Urinary bladder (tissue), 3 donors: ENCODE measurements at regions not wholly inside any gene's neighbourhood (a gene's known extent, or its start where the extent isn't known, plus 50 kb on each side); places are given as distances from the start of the nearest gene placed in this dataset.

ENCODE experiments used
- DNase-seq: peaks from one replicate; pipeline ENCODE4 v3.0.0-alpha.2; 2015; ENCODE audit errors: extremely low spot score
- H3K27ac ChIP-seq: one replicate; pipeline ENCODE4 v1.5.1; 2013; ENCODE audit warnings: low read depth, mild to moderate bottlenecking, moderate library complexity
- H3K36me3 ChIP-seq: one replicate; pipeline ENCODE4 v1.6.1; 2013; ENCODE audit warnings: mild to moderate bottlenecking, moderate library complexity; ENCODE audit not compliant: insufficient read depth
- H3K4me1 ChIP-seq: one replicate; pipeline ENCODE4 v1.6.1; 2013; ENCODE audit warnings: mild to moderate bottlenecking, moderate library complexity; ENCODE audit not compliant: insufficient read depth
- H3K4me3 ChIP-seq: one replicate; pipeline ENCODE4 v1.5.1; 2013; ENCODE audit warnings: low read depth, low read length
- WGBS: extraction: QIAGEN DNeasy Blood & Tissue Kit; methylation state at CpG from one replicate; pipeline ENCODE4 v1.1.7; 2013; 5-methylcytosine and 5-hydroxymethylcytosine counted together
- donor health status: healthy with polysubstance abuse.
- donor health status: healthy.

DNA sequence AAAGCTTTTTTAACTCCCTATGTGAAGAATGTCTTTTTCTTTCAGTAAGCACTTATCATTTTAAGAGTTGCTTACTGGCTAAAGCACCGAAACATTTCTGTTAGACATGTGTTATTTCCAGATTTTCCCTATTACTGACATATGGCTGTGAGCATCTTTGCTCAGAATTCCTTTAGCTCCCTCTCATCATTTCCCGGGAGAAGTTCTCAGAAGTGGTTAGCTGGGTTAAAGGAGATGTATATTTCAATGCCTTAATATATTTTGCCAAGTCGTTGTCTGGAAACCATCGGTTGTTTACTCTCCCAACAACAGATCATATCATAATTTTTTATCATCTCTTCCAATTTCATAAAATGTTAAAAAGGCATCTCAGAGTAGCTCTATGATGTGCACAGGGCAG, 396.5 kb downstream of the OCA2 start:
- Histone ChIP-seq H3K4me1 (no peaks in the 10 kb centered on the region), H3K4me3 (no peak overlapping the region), H3K36me3 (no peaks in the 10 kb centered on the region), H3K27ac (no peak overlapping the region)
- WGBS = 38% methylated on average over 4 of the region's 4 CpGs
- DNase-seq = no peak

DNA sequence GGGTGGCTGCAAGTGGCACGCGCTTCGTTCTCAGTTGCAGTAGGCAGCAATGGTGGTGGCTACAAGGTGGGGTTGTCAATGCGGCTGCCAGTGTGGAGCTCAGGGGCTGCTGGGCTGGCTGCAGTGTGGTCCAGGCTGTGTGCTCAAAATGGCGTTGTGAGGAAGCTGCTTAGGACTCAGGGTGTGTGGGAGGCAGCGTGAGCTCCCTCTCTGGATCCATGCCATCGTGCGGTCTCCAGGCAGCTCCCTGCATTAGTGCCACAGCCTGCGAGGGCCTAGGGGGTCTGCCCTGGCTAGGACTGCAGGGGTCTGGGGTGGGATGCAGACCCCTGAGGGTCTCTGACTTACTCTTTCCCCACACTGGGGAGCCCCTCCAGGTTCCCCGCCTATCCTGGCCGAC, 397.2 kb downstream of the OCA2 start:
- no peaks in the 10 kb centered on the region for H3K4me1 ChIP-seq
- no peak overlapping the region for H3K4me3 ChIP-seq
- DNase-seq = no peak
- no peaks in the 10 kb centered on the region for H3K36me3 ChIP-seq
- 84% methylated on average over 11 of the region's 11 CpGs for WGBS
- no peak overlapping the region for H3K27ac ChIP-seq

DNA sequence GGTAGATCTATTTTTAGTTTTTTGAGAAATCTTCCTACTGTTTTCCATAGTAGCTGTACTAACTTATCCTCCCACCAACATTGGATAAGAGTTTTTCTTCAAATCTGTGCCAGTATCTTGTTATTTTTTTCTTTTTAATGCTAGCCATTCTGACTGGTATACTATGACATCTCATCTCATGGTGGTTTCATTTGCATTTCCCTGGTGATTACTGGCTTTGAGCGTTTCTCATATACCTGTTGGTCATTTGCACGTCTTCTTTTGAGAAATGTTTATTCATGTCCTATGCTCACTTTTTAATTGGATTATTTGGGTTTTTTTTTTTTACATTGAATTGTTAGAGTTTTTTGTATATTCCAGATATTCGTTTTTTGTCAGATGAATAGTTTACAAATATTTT, 398.1 kb downstream of the OCA2 start:
- no peak overlapping the region for H3K27ac ChIP-seq
- 89% methylated on average over 3 of the region's 3 CpGs for WGBS
- no peak overlapping the region for H3K4me3 ChIP-seq
- no peaks in the 10 kb centered on the region for H3K4me1 ChIP-seq
- DNase-seq = no peak
- H3K36me3 ChIP-seq = no peaks in the 10 kb centered on the region

DNA sequence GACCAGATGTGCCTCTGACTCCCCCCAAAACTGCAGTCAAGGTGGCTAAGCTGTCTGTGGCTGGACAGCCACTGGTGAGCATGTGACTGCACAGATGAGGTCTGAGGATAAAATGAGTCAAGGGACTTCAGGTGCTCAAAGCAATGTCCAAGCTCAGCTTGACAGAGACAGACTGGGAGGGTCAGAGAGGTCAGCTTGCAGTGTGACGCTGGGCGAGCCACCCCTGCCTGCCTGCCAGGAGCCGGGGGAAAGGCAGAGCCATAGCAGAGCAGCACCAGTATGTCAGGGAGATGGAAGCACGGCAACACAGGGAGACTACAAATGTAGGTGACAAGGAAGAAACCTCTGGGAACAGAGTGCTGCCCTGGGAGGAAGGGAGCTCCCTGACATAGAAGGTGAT, 399.4 kb downstream of the OCA2 start:
- no peaks in the 10 kb centered on the region for H3K4me1 ChIP-seq
- no peak for DNase-seq
- no peaks in the 10 kb centered on the region for H3K36me3 ChIP-seq
- WGBS = 82% methylated on average over 4 of the region's 4 CpGs
- H3K4me3 ChIP-seq = no peak overlapping the region
- no peak overlapping the region for H3K27ac ChIP-seq

DNA sequence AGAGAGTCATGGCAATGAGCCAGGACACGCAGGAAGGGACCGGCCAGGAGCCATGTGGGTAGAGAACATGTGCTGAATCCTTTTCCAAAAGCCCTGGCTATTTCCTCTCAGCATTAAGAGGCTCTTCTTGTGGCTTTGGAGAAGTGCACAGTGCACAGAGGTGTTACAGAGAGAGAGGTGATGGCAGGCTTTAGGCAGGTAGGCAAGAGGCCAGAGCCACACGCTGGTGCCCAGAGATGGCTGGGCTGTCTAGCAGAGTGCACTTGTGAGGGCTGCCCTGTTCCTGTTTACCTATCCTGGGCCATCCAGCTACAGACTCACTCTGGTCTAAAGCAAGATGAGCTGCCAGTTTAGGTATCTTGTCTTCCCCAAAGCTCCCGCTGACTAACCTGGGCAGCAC, 402.6 kb downstream of the OCA2 start:
- DNase-seq = no peak
- Histone ChIP-seq H3K4me3 (no peak overlapping the region), H3K4me1 (no peaks in the 10 kb centered on the region), H3K36me3 (no peaks in the 10 kb centered on the region), H3K27ac (no peak overlapping the region)
- WGBS = 68% methylated on average over 4 of the region's 4 CpGs

DNA sequence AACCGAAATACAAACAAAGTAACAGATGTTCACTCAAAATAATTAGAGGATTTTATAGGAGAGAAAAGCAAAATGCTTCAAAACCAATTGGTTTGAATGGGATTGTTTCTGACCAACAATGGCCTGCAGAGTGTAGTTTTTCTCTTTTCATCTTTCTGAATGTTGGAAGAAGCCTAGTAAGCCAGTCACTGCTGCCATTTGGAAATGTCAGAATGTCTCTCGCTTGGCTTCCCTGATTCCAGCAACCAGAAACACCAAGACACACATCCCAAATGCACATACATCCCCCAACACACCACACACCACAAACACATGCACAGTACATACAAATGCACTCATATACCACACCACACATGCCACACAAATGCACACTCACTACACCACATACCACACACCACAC, 403.4 kb downstream of the OCA2 start:
- Histone ChIP-seq H3K36me3 (no peaks in the 10 kb centered on the region), H3K4me3 (no peak overlapping the region), H3K27ac (no peak overlapping the region), H3K4me1 (no peaks in the 10 kb centered on the region)
- no peak for DNase-seq
- WGBS = 80% methylated on average over 2 of the region's 2 CpGs

DNA sequence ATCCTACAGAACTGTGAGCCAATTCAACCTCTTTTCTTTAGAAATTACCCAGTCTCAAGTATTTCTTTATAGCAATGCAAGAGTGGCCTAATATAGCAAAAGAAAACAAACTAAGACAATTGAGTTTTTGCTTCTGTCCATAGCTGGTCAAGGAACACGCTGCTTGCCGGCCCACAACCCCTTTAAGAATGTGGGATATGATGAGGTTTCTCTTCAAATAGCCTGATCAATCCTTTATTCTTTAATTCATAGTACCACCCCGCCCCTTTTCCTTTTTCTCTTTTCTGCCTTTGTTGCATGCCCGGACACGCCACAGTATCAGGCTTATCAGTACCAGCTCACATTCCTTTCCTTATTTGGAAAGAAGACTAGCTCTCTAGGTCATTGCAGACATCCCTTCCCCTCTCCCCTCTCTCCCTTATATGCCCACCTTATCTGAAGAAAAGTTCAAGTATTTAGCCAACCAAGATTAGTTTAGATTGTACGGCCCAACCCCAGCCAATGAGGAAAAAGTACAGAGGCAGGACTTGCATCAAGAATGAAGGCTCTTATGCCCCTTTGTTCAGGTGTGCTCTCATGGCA, 404.5 kb downstream of the OCA2 start:
- Histone ChIP-seq H3K4me3 (no peak overlapping the region), H3K36me3 (no peaks in the 10 kb centered on the region), H3K4me1 (no peaks in the 10 kb centered on the region), H3K27ac (no peak overlapping the region)
- 65% methylated on average over 6 of the region's 6 CpGs for WGBS
- no peak for DNase-seq

DNA sequence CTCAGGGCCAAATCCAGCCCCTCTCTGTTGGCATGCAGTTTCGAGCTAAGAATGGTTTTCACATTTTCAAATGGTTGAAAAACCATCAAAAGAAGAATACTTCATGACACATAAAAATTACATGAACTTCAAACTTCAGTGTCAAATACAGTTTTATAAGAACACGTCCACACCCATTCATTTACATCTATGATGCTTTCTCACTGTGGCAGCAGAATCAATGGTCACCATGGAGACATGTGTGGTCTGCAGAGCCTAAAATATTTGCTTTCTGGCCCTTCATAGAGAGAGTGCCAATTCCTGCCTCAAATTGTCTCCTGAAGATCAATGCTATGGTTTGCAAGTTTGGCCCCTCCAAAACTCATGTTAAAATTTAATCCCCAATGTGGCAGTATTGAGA, 405.8 kb downstream of the OCA2 start:
- H3K4me3 ChIP-seq = no peak overlapping the region
- no peaks in the 10 kb centered on the region for H3K4me1 ChIP-seq

DNA sequence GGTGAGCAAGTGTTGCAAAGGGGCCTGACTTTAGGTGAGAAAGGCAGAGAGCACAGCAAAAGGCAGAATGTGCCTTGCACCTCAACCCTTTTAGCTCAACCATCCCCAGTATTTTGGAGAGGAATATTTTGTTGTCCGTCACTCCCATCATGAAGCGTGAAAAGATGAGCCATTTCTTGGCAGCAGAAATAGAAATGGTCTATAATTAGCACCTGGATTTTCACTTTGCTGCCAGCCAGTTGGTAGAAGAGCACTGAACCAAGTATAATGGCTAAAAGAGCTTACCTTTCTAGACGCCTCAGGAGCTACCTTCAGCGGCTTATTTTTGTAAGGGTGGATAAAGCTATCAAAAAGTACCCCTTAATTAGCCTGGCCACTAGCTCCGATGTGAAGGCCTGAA, 406.7 kb downstream of the OCA2 start:
- H3K4me1 ChIP-seq = no peaks in the 10 kb centered on the region
- DNase-seq = no peak
- no peak overlapping the region for H3K27ac ChIP-seq
- H3K36me3 ChIP-seq = no peaks in the 10 kb centered on the region
- 94% methylated on average over 5 of the region's 5 CpGs for WGBS
- H3K4me3 ChIP-seq = no peak overlapping the region

More for the DNA sequence above, 405.8 kb downstream of the OCA2 start:
- DNase-seq = no peak
- 85% methylated on average over 2 of the region's 2 CpGs for WGBS
- Histone ChIP-seq H3K27ac (no peak overlapping the region), H3K36me3 (no peaks in the 10 kb centered on the region)

DNA sequence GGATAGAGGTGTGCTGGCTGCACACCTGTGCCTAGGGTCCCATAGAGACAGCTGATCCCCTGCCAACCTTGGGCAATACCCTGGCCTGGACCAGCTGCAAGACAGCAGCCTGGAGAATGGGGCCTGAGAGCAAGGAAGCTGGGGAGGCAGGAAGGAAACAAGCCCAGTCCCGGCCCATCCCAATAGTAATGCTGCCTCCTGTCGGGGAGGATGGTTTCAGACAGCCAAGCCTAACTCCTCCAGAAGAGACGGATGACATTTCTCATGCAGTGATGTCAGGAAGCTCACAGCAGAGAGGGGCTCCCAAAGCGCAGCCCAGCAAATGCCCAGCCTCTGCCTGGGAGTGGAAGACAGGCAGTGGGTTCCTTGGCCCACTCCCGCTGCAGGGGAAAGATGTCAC, 408.8 kb downstream of the OCA2 start:
- DNase-seq = no peak
- Histone ChIP-seq H3K4me3 (no peak overlapping the region), H3K4me1 (no peaks in the 10 kb centered on the region), H3K36me3 (no peaks in the 10 kb centered on the region), H3K27ac (no peak overlapping the region)
- 89% methylated on average over 5 of the region's 5 CpGs for WGBS

DNA sequence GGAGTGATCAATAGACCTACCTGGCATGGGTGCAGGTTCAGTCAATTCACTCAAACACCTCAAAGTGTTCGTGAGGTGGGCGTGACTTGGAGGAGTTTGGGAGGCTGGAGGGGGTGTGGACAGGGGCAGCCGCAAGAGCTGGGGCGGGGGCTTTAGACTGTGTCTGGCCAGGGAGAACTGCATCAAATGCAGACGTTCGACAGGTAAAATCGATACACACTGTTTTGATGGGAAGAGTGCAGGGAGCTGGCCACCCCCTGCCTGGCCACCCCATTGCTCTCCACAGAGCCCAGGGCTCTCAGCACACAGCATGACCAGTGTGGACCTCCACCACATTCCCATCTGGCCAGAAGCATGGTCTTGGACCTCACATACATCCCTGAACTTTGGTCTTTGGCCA, 412.1 kb downstream of the OCA2 start:
- Histone ChIP-seq H3K36me3 (no peaks in the 10 kb centered on the region), H3K4me1 (no peaks in the 10 kb centered on the region), H3K27ac (no peak overlapping the region), H3K4me3 (no peak overlapping the region)
- WGBS = 95% methylated on average over 7 of the region's 7 CpGs
- no peak for DNase-seq

DNA sequence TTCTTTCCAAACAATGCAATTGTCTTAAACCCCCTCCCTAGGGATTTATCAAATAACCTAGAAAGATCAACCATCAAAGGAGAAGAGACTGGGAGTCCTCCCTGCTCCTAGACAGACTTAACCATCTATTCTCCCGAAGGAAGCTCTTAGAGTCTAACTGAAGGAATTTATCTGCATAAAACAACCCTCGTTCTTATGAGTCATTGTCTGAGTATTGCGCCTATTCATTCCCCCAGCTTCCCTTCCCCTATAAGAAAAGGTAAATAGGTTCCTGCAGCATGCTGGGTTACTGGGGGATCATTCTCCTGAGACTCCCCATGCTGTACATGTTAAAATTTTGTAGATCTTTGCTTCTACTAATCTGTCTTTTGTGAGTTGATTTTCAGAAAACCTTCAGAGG, 412.7 kb downstream of the OCA2 start:
- no peaks in the 10 kb centered on the region for H3K4me1 ChIP-seq
- no peaks in the 10 kb centered on the region for H3K36me3 ChIP-seq
- WGBS = 75% methylated on average over 3 of the region's 3 CpGs
- DNase-seq = no peak
- H3K27ac ChIP-seq = no peak overlapping the region
- H3K4me3 ChIP-seq = no peak overlapping the region

DNA sequence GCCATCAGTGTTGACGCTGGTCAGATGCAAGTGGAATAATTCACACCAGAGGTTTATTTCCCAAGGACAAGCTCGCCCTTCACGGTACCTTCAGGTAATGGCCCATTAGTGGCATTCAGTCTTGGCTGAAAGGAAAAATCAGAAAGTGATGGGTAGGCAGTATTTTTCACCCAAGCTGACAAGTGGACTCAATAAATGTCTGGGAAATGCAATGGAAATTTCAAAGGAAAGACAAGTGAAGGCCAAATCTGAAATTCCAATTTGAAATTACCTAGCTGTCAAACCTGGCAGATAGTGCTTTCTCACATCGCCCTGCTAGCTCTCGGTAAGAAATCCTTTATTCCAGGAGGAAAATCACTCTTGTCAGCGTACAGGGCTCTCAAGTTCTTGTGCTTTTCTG, 413.5 kb downstream of the OCA2 start:
- WGBS = 96% methylated on average over 6 of the region's 6 CpGs
- no peak overlapping the region for H3K4me3 ChIP-seq
- no peak for DNase-seq
- H3K27ac ChIP-seq = no peak overlapping the region
- H3K36me3 ChIP-seq = no peaks in the 10 kb centered on the region
- H3K4me1 ChIP-seq = no peaks in the 10 kb centered on the region

DNA sequence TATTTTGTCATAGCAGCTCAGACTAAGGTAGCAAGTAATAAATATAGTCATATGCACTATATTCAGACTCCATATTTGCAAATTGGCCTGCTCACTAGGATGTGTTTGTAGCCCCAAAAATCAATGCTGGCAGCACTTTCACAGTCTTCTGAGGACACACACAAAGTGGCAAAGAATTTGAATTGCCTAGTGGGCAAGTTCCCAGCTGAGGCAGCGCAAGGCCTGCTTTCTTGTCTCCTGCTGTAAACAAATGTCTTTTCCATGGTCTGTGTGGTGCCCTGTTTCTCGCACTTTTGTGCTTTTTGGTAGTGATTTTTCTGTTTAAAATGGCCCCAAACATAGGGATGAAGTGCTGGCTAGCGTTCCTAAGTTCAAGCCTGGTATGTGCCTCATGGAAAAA, 416.0 kb downstream of the OCA2 start:
- Histone ChIP-seq H3K36me3 (no peaks in the 10 kb centered on the region), H3K4me1 (no peaks in the 10 kb centered on the region), H3K27ac (no peak overlapping the region), H3K4me3 (no peak overlapping the region)
- WGBS = 60% methylated on average over 3 of the region's 3 CpGs
- DNase-seq = no peak

DNA sequence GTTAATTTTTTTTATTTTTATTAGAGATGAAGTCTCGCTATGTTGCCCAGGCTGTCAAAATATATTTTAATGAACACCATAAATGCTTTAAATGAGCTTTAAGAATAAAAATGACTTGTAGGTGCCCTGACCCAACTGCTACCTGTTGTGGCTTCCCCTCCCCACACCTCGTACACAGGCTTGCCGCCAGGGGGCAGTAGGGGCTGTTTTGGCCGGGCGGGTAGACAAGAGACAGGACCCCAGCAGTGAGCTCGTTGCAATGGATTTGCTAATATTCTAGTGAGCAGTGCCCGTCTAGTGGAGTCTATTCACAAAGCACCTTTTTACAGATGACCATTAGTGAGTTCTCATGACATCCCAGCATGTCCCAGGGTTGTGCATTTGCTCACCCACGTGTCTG, 418.1 kb downstream of the OCA2 start:
- WGBS = 66% methylated on average over 8 of the region's 8 CpGs
- Histone ChIP-seq H3K27ac (no peak overlapping the region), H3K36me3 (no peaks in the 10 kb centered on the region), H3K4me1 (no peaks in the 10 kb centered on the region), H3K4me3 (no peak overlapping the region)
- DNase-seq = no peak
